Stimulated activated CD4-positive, alpha-beta T cell treated with anti-CD3 and anti-CD28 coated beads, Interleukin-4, amount 100 ng/mL, for 24 hours (primary cell): ENCODE measurements at regions not wholly inside any gene's neighbourhood (a gene's known extent, or its start where the extent isn't known, plus 50 kb on each side); places are given as distances from the start of the nearest gene placed in this dataset.

Source experiments
- DNase-seq: peaks from one replicate; pipeline ENCODE4 v3.0.0-alpha.2; 2020

- DNase-seq, result no peak
Measured at GRCh38 chr21:35792569-35793305, 267.6 kb downstream of the SETD4 start.

GRCh38 chr21:35791541-35792325 lies 268.6 kb downstream of the SETD4 start:
- no peak for DNase-seq

GRCh38 chr21:35783721-35784120 lies 276.6 kb downstream of the SETD4 start:
- DNase-seq, result no peak

DNA sequence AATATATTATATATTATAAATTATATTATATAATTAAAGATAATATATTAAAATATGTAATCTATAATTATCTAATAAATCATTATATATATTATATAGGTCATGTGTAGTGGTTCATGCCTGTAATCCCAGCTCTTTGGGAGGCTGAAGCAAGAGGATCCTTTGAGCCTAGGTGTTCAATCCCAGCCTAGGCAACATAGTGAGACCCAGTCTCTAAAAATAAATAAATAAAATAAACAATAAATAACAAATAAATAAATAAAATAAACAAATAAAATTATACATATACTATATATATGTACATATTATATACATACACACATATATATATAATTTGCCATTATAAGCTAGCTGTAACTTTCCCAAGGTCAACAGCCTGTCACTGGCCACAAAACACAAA lies 277.7 kb downstream of the SETD4 start:
- DNase-seq, result no peak

- no peak for DNase-seq
Measured at GRCh38 chr21:35780983-35781382, 279.3 kb downstream of the SETD4 start.

DNA sequence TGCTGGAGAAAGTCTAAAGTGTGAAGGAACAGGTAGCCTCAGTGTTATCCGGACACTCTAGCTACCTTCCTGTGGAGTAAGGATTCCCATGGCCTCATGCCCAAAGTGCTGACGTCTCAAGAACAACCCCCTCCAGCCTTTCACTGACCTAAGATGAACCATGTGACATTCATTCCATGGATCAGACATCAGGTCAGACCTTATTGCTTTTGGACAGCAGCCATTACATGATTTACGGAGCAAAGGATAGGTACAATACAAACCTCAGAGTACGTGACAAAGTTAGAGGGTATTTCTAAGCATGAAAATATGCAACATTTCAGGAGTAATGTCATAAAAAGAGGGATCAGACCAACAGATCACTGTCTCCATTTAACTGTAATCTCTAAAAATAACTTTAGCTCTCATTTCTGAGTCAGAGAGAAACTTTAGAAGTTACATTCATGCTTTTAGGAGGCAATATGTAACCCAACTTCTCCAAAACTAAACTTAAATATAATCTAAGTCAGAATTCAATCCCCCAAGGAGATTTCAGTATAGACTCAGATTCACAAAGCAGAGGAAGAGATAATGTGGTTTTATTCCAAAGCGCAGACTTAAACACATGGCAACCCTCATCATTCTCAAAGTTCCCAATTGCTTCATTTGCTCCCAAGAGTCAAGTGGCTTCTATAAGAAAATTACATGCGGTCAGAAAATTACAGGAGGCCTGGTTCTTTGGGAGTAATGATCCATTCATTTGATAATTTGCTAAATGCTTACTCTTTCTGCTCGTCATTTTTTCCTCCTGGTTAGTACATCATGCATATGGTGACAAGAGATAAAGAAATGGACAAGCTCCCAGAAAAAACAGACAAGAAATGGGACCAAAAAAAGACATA lies 280.4 kb downstream of the SETD4 start:
- no peak for DNase-seq

DNA sequence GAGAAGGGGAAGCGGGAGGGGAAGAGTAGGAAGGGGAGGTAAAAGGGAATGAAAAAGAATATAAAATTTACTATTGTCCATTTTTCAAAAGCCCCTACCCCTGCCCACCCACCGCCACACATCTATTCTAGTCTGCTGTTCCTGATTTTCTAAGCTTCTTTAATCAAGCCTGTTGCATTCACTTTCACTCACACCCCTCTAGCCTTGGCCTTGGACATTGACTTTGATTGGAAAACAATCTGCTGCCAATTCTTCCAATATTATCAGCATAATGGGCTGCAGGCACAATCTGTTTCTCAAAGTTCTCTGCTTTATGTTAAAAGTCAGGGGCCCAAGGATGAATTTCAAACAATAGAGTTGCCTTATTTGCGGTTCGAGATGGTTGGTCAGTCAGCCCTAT lies 281.2 kb downstream of the SETD4 start:
- DNase-seq, result no peak

GRCh38 chr21:35777081-35777480 lies 283.2 kb downstream of the SETD4 start:
- no peak for DNase-seq

GRCh38 chr21:35775778-35776544 lies 284.4 kb downstream of the SETD4 start:
- no peak for DNase-seq

- DNase-seq, result no peak
Measured at GRCh38 chr21:35770101-35770945, 290.0 kb downstream of the SETD4 start.

- no peak for DNase-seq
Measured at GRCh38 chr21:35768187-35768586, 292.1 kb downstream of the SETD4 start.

DNA sequence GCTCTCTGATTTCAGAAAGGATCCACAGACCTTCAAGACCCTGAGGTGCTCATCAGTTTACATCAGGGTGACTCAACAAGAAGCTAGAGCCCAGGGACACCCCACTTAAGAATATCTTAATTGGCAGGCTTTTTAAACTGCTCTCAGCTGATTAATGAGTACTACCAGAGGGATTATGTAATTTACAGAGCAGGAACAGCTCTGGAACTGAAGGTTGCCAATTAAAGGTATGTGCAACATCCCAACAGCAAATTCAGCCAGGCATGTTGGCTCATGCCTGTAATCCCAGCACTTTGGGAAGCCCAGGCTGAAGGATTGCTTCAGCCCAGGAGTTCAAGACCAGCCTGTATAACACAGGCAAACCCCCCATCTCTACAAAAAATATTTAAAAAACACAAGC lies 295.7 kb downstream of the SETD4 start:
- no peak for DNase-seq

DNA sequence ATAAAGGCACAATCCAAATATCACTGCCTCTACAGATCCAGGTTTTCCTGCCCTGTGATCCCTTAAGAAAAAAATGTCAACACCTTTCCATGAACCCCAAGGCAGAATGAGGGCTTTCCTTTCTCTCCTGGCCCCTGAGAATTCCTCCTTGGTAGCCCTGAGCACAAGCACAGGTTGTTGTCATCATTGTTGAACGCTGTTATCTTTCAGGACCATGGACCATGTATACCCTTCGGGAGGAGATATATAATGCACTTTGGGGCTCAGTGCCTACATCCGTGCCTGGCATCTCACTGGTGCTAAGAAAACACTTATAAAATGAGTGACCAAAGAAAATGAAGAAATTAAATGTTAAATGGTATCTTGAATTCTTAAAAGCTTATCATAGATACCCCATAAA lies 296.2 kb downstream of the SETD4 start:
- no peak for DNase-seq

GRCh38 chr21:35754583-35754982 lies 305.7 kb downstream of the SETD4 start:
- DNase-seq, result no peak

DNA sequence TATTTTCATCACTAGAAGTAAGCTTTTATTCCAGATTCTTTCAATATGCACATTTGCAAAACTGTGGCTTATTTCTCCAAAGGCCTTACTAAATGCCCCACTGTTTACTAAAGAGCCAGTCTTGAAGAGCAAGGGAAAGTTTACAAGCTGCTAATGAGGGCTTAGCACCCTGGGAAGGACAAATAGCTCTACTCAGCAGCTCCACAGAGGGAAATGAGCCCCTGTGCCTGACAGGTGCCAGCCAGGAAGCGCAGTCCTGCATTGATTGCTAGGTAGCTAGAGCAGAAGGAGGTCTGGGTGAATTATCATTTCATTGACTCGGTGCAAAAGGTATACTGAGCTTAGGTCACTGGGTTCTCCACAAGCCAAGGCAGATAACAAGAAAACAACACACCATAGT lies 307.0 kb downstream of the SETD4 start:
- no peak for DNase-seq

- no peak for DNase-seq
Measured at GRCh38 chr21:35751171-35751570, 309.2 kb downstream of the SETD4 start.

GRCh38 chr21:35749904-35750303 lies 310.4 kb downstream of the SETD4 start:
- DNase-seq, result no peak

- no peak for DNase-seq
Measured at GRCh38 chr21:35748678-35749314, 311.5 kb downstream of the SETD4 start.

GRCh38 chr21:35743571-35743970 lies 316.8 kb downstream of the SETD4 start:
- no peak for DNase-seq

DNA sequence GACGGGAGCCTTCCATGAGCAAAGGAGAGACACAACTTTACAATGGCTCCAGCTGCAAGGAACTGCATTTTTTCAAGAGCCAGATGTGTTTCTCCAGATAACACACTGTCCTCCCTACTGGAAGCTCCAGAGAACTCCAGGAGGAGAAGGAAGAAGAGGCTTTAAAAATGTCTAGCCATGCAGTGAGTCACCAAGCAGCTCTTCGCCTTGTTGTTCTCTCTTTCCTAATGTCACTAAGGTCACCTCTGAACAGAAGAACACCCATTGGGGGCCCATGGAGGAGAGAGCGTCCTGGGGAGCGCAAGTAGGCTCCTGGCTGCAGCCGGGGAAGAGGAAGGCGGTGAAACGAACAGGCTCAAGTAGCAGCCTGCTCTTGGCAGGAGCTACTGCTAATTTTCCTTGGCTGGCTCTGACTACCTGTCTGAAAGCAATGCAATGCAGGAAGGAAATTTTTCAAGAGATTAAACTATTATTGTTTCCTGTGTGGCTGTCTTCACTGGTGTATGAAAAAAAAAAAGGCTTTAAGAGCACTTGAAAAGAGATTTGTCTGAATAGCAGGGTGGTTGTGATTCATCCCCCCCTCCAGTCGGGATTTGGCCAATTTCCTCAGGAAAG lies 321.9 kb downstream of the SETD4 start:
- DNase-seq, result no peak

- DNase-seq, result no peak
Measured at GRCh38 chr21:35737899-35738346, 322.4 kb downstream of the SETD4 start.
